Tibial nerve (tissue), 4 donors: ENCODE measurements at regions not wholly inside any gene's neighbourhood (a gene's known extent, or its start where the extent isn't known, plus 50 kb on each side); places are given as distances from the start of the nearest gene placed in this dataset.

Source experiments
- CTCF ChIP-seq, 5 experiments: fragments of 200-600 bp in 3 of 5; fragments of 450-650 bp in 2 of 5; sonication (generic) in 3 of 5; IDR thresholded peaks; one replicate each; pipeline ENCODE4 v1.5.1; 2016 to 2019; ENCODE audit warnings: antibody characterized with exemption in 5 of 5, mild to moderate bottlenecking in 3 of 5, moderate library complexity in 2 of 5
- EP300 ChIP-seq, 2 donors: sonication (generic); formaldehyde crosslinking; IDR thresholded peaks; one replicate each; pipeline ENCODE4 v1.6.1; 2017; ENCODE audit warnings: antibody characterized with exemption in 2 of 2, mild to moderate bottlenecking in 1 of 2

- TF ChIP-seq EP300 (IDR thresholded peaks at IDR 0.05) = no peak
- no peak for TF ChIP-seq CTCF (IDR thresholded peaks at IDR 0.05)
Measured at GRCh38 chr12:127275416-127275815, 991.6 kb upstream of the TMEM132C start.
